HEK293 (cell line): ENCODE measurements at regions not wholly inside any gene's neighbourhood (a gene's known extent, or its start where the extent isn't known, plus 50 kb on each side); places are given as distances from the start of the nearest gene placed in this dataset.

Experiments
- CTCF ChIA-PET: fragments of 350-600 bp; formaldehyde crosslinking; extraction: SDS; loops from one replicate; lab custom pipeline; 2021; ENCODE audit warnings: antibody characterized with exemption; lab: Yijun Ruan, JAX
- POLR2A ChIA-PET: fragments of 300-600 bp; formaldehyde crosslinking; extraction: SDS; loops from one replicate; lab custom pipeline; 2020; ENCODE audit warnings: antibody characterized with exemption, inconsistent platforms; lab: Yijun Ruan, JAX
- H3K27ac ChIP-seq: fragments of 200-500 bp; sonication (Bioruptor generic); 2 replicates; pipeline ENCODE4 v1.5.1; 2014; ENCODE audit warnings: low read depth, low read length, control low read depth, inconsistent platforms; ENCODE audit errors: extremely low read depth
- H3K36me3 ChIP-seq, 2 experiments: fragments of 200-500 bp in 1 of 2; sonication (Bioruptor generic) in 1 of 2; 1 replicate in 1 of 2; 2 replicates in 1 of 2; pipeline ENCODE4 v1.5.1; 2014 to 2017; ENCODE audit warnings: inconsistent platforms in 2 of 2, low read length in 2 of 2; ENCODE audit not compliant: control insufficient read depth in 2 of 2, insufficient read depth in 1 of 2
- H3K4me1 ChIP-seq: fragments of 200-500 bp; sonication (Bioruptor generic); 2 replicates; pipeline ENCODE4 v1.5.1; 2014; ENCODE audit warnings: mild to moderate bottlenecking, low read length, inconsistent platforms; ENCODE audit not compliant: control insufficient read depth, insufficient read depth
- H3K4me3 ChIP-seq: 2 replicates; pipeline ENCODE4 v1.5.1; 2011; ENCODE audit warnings: low read depth, mild to moderate bottlenecking, control low read depth, low read length, moderate library complexity
- H3K9me3 ChIP-seq: fragments of 200-500 bp; sonication (Bioruptor generic); 2 replicates; pipeline ENCODE4 v1.5.1; 2014; ENCODE audit warnings: low read depth, low read length, inconsistent platforms; ENCODE audit not compliant: control insufficient read depth, insufficient read depth
- BCL6B ChIP-seq: fragments of 450-650 bp; formaldehyde crosslinking; IDR thresholded peaks from 2 replicates; pipeline ENCODE4 v1.5.1; 2017; ENCODE audit warnings: missing biosample characterization, missing genetic modification characterization
- GLI2 ChIP-seq: fragments of 450-650 bp; formaldehyde crosslinking; IDR thresholded peaks from 2 replicates; pipeline ENCODE4; 2017; ENCODE audit warnings: missing biosample characterization, missing genetic modification characterization, low read depth, borderline replicate concordance
- GLIS1 ChIP-seq: fragments of 450-650 bp; formaldehyde crosslinking; IDR thresholded peaks from 2 replicates; pipeline ENCODE4 v1.5.1; 2016; ENCODE audit warnings: missing biosample characterization, missing genetic modification characterization
- IKZF3 ChIP-seq: fragments of 450-650 bp; IDR thresholded peaks from 2 replicates; pipeline ENCODE4 v1.5.0; 2018; ENCODE audit warnings: missing biosample characterization, mild to moderate bottlenecking, missing genetic modification characterization, moderate library complexity
- KLF16 ChIP-seq: fragments of 450-650 bp; formaldehyde crosslinking; IDR thresholded peaks from 2 replicates; pipeline ENCODE4 v1.5.1; 2017; ENCODE audit warnings: missing biosample characterization, missing genetic modification characterization
- MZF1 ChIP-seq: fragments of 450-650 bp; formaldehyde crosslinking; IDR thresholded peaks from 2 replicates; pipeline ENCODE4 v1.5.1; 2017; ENCODE audit warnings: missing biosample characterization, missing genetic modification characterization, borderline replicate concordance
- REPIN1 ChIP-seq: fragments of 450-650 bp; formaldehyde crosslinking; IDR thresholded peaks from 2 replicates; pipeline ENCODE4 v1.5.1; 2017; ENCODE audit warnings: missing biosample characterization, missing genetic modification characterization, low read depth
- SALL2 ChIP-seq: fragments of 450-650 bp; formaldehyde crosslinking; IDR thresholded peaks from 2 replicates; pipeline ENCODE4 v1.5.0; 2017; ENCODE audit warnings: missing biosample characterization, mild to moderate bottlenecking, missing genetic modification characterization, borderline replicate concordance
- ZBTB20 ChIP-seq: fragments of 450-650 bp; formaldehyde crosslinking; IDR thresholded peaks from 2 replicates; pipeline ENCODE4 v1.5.1; 2016; ENCODE audit warnings: missing biosample characterization, missing genetic modification characterization
- ZBTB44 ChIP-seq: fragments of 450-650 bp; IDR thresholded peaks from 2 replicates; pipeline ENCODE4 v1.5.1; 2018; ENCODE audit warnings: missing biosample characterization, mild to moderate bottlenecking, missing genetic modification characterization
- ZNF132 ChIP-seq: fragments of 450-650 bp; formaldehyde crosslinking; IDR thresholded peaks from 2 replicates; pipeline ENCODE4 v1.5.1; 2017; ENCODE audit warnings: missing biosample characterization, missing genetic modification characterization, borderline replicate concordance
- ZNF140 ChIP-seq: fragments of 450-650 bp; formaldehyde crosslinking; IDR thresholded peaks from 2 replicates; pipeline ENCODE4 v1.5.1; 2016; ENCODE audit warnings: missing biosample characterization, missing genetic modification characterization
- ZNF16 ChIP-seq: fragments of 450-650 bp; formaldehyde crosslinking; IDR thresholded peaks from 2 replicates; pipeline ENCODE4 v1.5.1; 2016; ENCODE audit warnings: low read depth, missing biosample characterization, missing genetic modification characterization
- ZNF214 ChIP-seq: fragments of 450-650 bp; formaldehyde crosslinking; IDR thresholded peaks from 2 replicates; pipeline ENCODE4 v1.5.1; 2017; ENCODE audit warnings: missing biosample characterization, mild to moderate bottlenecking, missing genetic modification characterization, borderline replicate concordance
- ZNF223 ChIP-seq: fragments of 450-650 bp; formaldehyde crosslinking; IDR thresholded peaks from 2 replicates; pipeline ENCODE4 v1.5.1; 2016; ENCODE audit warnings: missing biosample characterization, missing genetic modification characterization
- ZNF350 ChIP-seq: fragments of 450-650 bp; formaldehyde crosslinking; IDR thresholded peaks from 2 replicates; pipeline ENCODE4 v1.5.0; 2017; ENCODE audit warnings: missing biosample characterization, mild to moderate bottlenecking, missing genetic modification characterization
- ZNF398 ChIP-seq: fragments of 450-650 bp; formaldehyde crosslinking; IDR thresholded peaks from 2 replicates; pipeline ENCODE4 v1.5.1; 2017; ENCODE audit warnings: missing biosample characterization, missing genetic modification characterization
- ZNF548 ChIP-seq: fragments of 450-650 bp; formaldehyde crosslinking; IDR thresholded peaks from 2 replicates; pipeline ENCODE4 v1.5.1; 2016; ENCODE audit warnings: missing biosample characterization, missing genetic modification characterization
- ZNF600 ChIP-seq: fragments of 450-650 bp; formaldehyde crosslinking; IDR thresholded peaks from 2 replicates; pipeline ENCODE4 v1.5.1; 2016; ENCODE audit warnings: missing biosample characterization, missing genetic modification characterization
- ZNF629 ChIP-seq: fragments of 450-650 bp; formaldehyde crosslinking; IDR thresholded peaks from 2 replicates; pipeline ENCODE4 v1.5.1; 2017; ENCODE audit warnings: missing biosample characterization, missing genetic modification characterization
- ZNF660 ChIP-seq: fragments of 450-650 bp; IDR thresholded peaks from 2 replicates; pipeline ENCODE4 v1.5.1; 2018; ENCODE audit warnings: missing biosample characterization, mild to moderate bottlenecking, missing genetic modification characterization
- ZNF701 ChIP-seq: fragments of 450-650 bp; formaldehyde crosslinking; IDR thresholded peaks from 2 replicates; pipeline ENCODE4 v1.5.1; 2016; ENCODE audit warnings: missing biosample characterization, missing genetic modification characterization
- ZNF768 ChIP-seq: fragments of 450-650 bp; formaldehyde crosslinking; IDR thresholded peaks from 2 replicates; pipeline ENCODE4 v1.5.1; 2018; ENCODE audit warnings: missing biosample characterization, mild to moderate bottlenecking, missing genetic modification characterization
- ZNF776 ChIP-seq: fragments of 450-650 bp; formaldehyde crosslinking; IDR thresholded peaks from 2 replicates; pipeline ENCODE4 v1.5.0; 2017; ENCODE audit warnings: missing biosample characterization, missing genetic modification characterization, borderline replicate concordance
- ZNF837 ChIP-seq: fragments of 450-650 bp; formaldehyde crosslinking; IDR thresholded peaks from 2 replicates; pipeline ENCODE4 v1.5.1; 2016; ENCODE audit warnings: missing biosample characterization, missing genetic modification characterization

DNA sequence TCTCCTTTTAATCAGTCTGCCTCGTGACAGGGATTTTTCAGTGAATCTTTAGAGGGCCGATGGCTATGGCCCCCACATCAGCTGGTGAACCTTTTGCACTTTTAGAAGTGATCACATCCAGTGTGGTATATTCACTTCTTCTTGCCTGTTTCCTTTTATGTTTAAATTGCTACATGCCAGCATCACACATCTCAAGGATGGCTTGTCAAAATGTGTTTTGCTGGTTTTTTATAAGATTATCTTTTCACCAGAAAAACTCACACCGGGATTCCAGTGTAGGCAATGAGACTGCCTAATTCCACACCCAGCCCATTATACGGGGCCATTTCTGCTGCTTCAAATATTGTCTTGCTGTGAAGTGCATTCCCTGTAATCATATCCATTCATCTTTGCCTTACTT is 1151.7 kb upstream of the ADGRL4 start:
- Histone ChIP-seq H3K4me1 (no peaks in the 10 kb centered on the region), H3K36me3 (no peaks in the 10 kb centered on the region), H3K9me3 (no peaks in the 10 kb centered on the region), H3K4me3 (no peak overlapping the region), H3K27ac (no peak overlapping the region)
- TF ChIP-seq KLF16 (tag by site-specific recombination) (no peak), ZNF768 (tag by site-specific recombination) (no peak), ZNF548 (tag by site-specific recombination) (no peak), IKZF3 (no peak), ZNF701 (tag by site-specific recombination) (no peak), ZNF660 (tag by site-specific recombination) (no peak), ZNF629 (no peak), REPIN1 (tag by site-specific recombination) (no peak), ZNF132 (tag by site-specific recombination) (no peak), GLIS1 (tag by site-specific recombination) (no peak), ZNF350 (tag by site-specific recombination) (no peak)
- CTCF ChIA-PET = no interaction called here
- POLR2A ChIA-PET = no interaction called here

DNA sequence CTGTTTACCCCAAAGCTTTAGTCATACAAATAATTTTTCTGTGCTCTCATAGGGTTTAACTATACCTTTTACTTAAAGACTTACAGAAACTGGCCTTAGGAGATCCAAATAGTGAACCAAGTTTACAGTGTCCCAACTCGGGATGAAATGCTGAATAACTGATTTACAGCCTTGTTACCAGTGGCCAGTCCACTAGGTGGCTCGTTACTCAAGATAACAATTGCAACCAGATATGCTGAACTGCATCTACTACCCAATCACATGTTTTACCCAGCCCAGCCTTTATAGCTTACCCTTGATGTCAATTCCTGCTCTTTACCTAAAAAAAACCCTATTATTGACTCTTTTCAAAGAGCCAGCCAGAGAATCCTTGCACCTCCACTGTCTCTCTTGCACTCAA is 1148.8 kb upstream of the ADGRL4 start:
- CTCF ChIA-PET = interaction anchor here (0.6 to 0.8 kb wide), 4 partner anchors 18 to 1230 kb away, joined by 3 to 4 read pairs (median 3); no protein-coding TSS in a partner anchor
- Histone ChIP-seq H3K36me3 (no peaks in the 10 kb centered on the region), H3K4me1 (no peaks in the 10 kb centered on the region), H3K9me3 (no peaks in the 10 kb centered on the region), H3K27ac (no peak overlapping the region), H3K4me3 (no peak overlapping the region)
- TF ChIP-seq ZBTB44 = peak; percentile 60
- TF ChIP-seq ZNF837 (tag by site-specific recombination) = no peak
- POLR2A ChIA-PET = no interaction called here

- TF ChIP-seq ZNF398 (tag by site-specific recombination) (no peak), ZNF776 (no peak), MZF1 (tag by site-specific recombination) (no peak), ZNF600 (no peak), BCL6B (tag by site-specific recombination) (no peak), ZNF214 (tag by site-specific recombination) (no peak), ZNF223 (no peak), ZNF140 (no peak), ZNF16 (tag by site-specific recombination) (no peak), ZBTB20 (tag by site-specific recombination) (no peak), SALL2 (tag by site-specific recombination) (no peak), GLI2 (tag by site-specific recombination) (no peak)
- ChIA-PET CTCF (interaction anchor here (0.7 kb wide), 1 partner anchor 756 kb away, joined by 5 read pairs; no protein-coding TSS in a partner anchor), POLR2A (no interaction called here)
- Histone ChIP-seq H3K36me3 (no peaks in the 10 kb centered on the region), H3K9me3 (no peaks in the 10 kb centered on the region), H3K4me3 (no peak overlapping the region), H3K4me1 (no peaks in the 10 kb centered on the region), H3K27ac (no peak overlapping the region)
Observed at GRCh38 chr1:80154176-80154575, 1147.6 kb upstream of the ADGRL4 start.
